TTC549 (cell line): ENCODE measurements at regions not wholly inside any gene's neighbourhood (a gene's known extent, or its start where the extent isn't known, plus 50 kb on each side); places are given as distances from the start of the nearest gene placed in this dataset.

Experiments used
- FAIRE-seq: peaks from 2 replicates; lab custom pipeline; 2012; peaks lifted over from hg19 to GRCh38; lab: Jason Lieb, UNC

DNA sequence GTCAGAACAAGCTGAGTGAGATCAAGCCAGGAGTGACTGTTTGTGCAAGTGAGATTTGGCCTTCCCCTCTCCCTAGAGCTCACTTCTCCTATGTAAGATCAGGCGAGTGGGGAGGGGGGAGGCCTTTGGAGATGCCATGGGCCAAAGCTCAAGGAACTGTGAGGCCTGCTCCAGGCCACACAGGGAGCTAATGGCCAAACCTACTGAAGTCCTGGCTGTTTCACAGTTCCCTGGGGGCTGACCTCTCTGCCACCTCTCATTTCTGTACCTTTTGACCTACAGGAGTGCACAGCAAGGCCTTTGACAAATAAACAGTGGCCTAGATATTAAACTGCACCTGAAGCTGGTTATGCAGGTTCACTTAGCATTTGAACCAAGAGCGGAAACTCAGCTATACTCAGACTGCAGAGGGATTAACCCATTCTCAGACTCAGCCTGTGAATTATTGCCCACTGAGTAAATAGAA lies 235.0 kb upstream of the NT5C1B start:
- FAIRE-seq, result no peak

DNA sequence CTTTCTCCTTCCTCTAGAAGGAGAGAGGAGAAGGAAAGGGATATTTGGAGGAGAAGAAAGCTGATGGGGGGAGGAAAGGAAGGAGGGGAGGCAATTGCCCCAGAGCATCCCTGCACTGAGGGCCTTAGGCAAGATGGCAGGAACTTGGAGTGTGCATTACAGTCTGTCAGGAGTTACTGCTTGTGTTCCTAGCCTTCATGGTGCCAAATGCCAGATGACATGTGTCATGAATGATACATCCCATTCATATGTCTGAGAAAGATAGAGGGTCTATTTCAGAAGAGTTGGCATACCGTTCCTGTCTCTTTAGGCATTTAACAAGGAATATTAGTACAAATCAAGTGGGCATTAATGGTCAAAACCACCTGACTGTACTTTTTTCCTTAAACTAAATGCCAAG lies 232.1 kb upstream of the NT5C1B start:
- FAIRE-seq, result no peak

DNA sequence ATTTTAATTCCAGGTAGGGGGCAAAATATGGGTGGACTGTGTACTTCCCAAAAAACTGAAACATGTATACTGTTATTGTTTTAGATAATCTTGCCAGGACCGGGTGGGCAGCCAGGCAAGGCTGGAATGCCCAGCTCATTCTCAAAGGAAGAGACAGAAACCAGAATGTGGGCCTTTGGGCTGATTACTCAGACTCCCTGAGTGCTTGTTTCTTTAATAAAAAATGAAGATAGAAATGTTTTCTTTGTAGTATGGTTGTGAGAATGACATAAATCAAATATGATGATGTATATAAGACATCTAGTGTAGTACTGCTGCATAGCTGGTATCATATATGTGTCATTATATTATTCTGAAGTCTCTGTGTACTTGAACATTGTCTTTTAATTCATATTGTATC lies 231.6 kb upstream of the NT5C1B start:
- no peak for FAIRE-seq

DNA sequence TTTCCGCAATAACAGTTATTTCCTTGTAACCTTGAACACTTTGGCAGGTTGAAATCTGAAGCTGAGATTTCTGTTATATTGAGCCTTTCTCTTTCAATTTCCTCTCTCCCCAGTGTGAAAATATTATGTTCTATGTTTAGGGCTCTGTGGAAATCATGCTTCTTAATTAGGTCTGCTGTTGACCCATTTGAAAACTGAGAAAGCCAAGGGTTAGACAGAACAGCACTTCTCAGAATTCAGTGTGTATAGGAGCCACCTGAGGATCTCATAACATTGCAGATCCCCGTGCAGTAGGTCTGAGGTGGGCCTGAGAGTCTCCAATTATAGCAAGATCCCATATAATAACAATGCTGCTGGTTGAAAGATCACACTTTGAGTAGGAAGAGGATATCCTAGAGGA lies 230.2 kb upstream of the NT5C1B start:
- FAIRE-seq, result no peak

DNA sequence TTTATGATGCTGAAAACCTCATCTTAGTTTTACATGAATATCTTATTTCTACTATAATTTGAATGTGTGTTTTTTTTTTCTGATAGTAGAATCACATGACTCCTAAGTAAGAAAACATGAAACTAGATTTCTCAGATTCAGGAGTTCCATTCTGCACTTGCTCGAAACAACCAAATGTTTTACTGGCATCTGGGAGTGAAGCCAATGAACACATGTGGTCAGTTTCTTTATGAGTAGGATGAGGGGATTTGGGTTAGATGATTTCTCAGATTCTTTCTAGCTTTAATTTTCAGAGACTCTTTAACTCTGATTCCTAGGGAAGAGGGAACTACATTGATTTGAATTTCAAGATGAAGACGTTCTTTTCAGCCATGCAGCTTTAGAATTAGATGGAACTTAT lies 225.0 kb upstream of the NT5C1B start:
- FAIRE-seq, result no peak

DNA sequence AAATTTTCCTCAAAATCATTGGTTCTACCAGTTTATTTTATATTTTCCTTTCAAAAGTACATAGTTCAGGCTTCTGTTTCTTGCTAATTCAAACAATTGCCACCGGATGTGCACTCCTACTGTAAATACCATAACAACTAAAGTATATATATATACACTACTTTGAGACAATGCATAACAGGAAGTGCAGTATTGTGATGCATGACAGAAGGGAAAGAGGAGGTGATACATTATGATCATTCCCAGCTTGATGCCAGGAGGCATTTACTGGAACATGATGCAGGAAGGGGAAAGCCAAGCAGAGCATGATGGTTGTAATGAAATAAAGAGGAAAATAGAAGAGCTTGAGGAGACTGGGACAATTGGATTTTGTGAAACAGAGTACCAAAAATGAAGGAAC lies 215.2 kb upstream of the NT5C1B start:
- no peak for FAIRE-seq

DNA sequence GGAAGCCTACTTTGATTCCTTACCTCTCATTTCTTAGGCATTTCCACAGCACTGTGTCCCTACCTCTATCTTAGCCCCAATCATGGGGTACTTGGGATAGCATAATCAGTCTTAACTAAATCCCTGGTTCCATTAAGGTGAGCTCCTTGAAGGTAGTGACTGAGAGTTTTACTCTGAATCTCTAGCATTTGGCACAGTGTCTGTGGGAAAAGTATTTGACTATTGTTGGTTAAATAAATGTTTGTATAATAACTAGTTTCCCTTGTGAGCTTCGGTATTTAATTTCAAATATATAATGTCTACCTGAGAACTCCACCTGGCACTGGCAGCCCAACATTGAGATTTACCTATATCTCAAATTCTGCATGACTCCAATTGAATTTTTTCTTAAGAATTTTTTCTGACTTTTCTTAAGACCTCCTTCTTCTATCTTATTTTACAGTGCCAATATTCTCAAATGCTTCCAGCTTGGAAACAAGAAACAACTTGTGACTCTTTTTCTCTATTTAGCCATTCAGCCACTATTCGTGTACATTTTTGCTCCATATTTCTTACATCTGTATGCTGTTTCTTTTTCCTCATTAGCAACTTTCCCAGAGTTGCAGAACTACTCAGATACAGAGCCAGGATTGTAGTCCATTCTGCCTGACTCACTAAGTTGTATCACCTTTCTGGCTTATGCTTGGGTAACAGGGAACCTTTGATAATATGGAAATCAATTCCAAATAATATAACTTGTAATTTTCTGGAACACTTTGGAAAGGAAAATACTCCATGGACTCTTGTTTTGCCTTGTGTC lies 214.0 kb upstream of the NT5C1B start:
- no peak for FAIRE-seq

DNA sequence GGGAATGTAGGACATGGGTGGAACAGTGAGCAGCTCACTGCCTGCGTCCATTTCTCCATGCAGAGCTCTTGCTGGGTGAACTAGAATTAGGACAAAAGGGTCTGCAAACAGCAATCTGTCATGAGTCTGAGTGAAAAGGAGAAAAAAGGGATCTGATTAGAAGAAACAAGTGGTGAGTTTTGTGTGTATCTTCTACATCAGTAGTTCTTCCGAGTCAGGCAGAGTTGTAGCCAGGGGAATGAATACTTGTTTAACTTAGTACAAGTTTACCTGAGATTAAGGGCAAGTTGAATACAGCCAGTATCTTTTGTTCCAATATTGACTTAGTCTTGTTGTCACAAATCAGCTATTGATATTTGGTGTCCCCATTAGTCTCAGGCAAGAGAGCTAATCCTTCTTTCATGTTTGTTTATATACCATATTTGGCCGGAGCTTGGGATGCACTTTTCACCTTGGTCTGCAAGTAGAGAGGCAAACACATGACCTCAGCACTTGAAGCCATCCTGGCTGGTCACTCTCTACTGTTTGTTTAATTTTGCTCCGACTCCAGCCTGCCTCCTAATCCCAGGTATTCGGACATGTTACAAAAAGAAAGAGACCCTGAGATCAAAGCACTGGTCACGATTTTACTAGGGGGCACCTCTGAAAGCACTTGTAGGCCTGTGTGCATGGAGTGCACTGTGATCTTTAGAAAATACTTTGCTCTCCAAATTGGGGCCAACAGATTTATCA lies 211.0 kb upstream of the NT5C1B start:
- FAIRE-seq, result no peak

DNA sequence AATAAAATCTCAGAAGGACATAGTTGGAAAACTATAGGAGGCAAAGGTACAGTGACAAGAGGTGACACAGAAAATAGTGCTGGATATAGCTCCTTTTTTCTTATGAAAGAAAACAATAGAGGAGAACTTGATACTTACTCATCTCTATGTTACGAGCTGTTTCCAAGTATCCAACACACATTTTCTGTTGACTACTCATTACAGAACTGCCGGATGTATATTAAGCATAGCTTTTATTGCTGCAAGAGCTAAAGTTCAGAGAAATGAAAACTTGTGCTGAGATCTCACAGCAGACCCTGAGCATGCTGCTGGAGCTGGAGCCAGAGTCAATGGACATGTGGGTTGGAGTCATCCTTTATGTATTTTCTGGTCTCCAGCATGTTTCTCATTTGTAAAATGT lies 210.0 kb upstream of the NT5C1B start:
- no peak for FAIRE-seq

DNA sequence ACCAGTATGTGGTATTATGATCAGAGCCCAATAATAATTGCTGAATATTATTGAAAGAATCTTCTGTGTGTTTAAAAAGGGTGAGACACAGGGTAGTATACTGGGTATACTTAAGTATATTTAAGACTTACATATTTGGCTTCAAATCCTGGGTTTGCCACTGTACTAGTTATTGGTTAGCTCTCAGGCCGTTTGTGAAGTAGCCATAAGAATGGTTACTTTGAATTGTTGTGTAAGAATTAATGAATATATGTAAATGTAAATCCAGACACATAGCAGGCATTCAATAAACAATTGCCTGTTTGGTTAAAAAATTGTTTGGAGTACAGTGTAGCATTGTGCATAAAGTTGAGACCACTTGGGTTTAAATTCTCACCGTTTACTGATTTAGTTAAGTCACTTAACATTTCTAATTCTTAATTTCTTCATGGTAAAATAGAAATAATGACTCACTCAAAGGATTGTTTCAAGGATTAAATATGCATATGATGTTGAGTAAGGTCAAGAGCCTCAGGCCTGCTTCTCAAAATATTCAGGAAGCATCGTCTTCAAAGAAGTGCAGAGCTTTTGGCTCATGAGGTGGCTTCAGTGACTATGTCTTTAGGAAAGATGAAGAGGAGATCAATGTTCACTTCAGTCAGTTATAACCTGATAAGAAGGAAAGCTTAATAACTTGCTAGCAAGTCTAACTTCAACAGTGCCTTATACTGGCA lies 207.9 kb upstream of the NT5C1B start:
- no peak for FAIRE-seq

DNA sequence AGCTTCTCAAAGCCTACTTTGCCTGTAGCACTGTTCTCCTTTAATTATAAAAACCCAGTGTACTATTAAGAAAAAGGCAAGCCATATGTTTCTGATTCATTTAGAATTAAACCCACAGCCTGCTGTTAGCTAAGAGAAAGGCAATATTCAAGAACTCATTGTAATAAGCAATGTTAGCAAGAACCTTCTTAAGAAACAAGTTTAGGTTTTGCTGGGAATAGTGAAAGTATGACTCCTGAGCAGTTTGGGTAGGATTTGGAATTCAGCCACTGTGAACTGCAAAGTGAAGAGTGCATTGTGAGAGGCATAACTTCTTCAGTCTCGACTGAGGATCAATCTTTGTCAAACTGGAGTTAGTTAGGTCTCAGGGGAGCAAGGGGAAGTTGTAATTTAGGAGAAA lies 206.5 kb upstream of the NT5C1B start:
- FAIRE-seq, result no peak

DNA sequence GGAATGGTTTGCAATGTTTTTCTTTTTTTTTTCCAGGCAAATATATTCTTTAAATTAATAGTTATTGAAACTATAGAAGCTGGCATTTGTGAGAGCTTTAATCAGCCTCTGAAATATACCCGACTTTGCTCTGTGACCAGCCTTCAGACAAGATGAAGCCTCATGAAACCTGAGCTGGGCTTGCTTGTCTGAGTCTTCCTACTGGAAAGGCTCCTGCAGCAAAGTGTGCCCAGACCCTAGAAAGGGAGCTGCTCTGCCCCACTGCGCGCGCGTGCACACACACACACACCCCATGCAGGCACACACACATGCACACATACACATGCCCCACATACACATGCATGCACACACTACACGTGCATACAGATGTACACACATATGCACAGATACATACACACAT lies 203.3 kb upstream of the NT5C1B start:
- no peak for FAIRE-seq

DNA sequence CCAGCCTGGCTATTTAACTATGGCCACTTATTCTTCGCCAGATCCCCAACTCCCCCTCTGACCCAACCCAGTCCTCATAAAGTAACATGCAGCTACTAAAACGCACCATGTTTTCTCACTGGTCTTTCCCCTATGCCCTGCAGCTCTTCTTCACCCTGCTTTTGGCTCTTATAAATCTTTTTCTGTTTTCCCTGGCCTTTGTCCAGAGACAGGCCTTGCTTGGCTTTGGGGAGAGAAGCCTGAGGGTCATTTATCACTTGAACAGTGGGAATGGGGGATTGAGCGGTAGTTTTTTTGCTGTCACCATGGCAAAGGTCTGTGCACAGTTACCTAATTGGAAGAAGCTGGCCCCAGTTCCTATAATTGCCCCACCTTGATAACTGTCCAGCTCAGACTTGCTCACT lies 202.9 kb upstream of the NT5C1B start:
- no peak for FAIRE-seq

DNA sequence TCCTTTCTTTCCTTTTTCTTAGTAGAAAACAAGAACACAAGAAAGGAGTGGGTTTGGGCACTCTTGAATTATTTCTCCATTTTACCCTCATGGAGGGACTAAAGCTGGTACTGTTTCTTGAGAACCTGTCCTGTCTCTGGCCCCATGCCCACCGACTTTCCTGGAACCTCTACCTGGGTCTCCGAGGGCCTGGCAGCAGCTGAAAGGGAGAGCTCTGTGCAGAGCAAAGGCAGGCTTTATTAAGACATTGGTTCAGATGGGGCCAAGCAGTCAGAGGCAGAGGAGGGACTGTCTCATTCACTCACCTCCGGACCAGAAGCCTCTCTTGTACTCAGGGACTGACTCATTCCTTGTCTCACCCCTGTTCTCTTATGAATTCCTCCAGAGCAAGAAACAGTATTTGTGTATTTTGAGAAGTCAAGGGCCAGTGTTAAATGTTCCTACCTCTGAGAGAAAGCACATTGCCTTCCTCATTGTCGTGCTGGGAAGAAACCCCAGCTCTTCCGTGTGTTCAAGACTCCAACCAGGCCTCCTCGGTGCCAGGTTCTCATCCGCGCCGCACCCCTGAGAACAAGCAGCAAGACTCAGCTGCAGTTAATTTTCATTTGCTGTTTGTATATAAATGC lies 201.9 kb upstream of the NT5C1B start:
- no peak for FAIRE-seq

DNA sequence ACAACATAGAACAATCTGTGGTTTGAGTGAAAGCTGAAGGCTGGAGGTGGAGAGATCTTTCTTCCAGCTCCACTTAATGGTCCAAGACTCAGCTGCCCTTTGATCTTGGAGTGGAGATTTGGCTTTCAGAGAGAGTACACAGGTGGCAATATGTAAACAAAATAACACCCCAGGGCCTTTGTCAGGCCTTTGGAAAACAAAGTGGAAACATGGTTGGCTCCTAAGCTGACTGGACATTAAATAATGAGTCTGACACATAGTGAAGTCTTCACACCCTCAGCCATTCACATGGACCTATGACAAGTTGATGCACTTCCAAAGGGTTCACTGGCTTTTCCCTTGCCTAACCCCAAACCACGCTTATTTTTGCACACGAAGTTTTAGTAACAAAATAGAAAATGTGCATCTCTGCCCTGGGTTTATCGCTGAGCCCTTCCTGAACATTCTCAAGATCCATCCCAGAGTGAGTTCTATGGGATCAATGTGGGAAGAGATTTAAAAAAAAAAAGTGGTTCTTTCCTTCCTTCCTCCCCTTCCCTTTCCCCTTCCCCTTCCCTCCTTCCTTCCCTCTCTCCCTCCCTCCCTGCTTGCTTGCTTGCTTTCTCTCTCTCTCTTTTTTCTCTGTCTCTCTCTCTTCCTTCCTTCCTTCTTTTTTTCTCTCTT lies 201.3 kb upstream of the NT5C1B start:
- FAIRE-seq, result no peak

DNA sequence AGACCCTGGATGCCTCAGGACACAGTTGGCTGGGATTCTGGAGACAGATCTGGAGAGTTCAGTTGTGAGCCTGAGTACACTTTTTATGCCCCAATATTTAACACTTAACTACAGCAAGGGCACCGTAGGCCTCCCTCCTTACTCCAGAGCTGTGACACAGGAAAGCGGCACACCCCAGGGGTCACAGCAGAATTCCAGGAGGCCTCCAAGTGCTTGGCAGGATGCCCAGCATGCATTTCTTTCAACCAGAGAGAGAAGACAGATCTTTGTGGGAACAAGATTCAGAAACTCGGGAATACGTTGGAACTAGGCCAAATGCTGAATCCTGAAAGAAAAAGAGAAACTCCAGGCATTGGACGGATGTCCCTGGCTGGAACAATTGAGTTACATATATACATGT lies 199.2 kb upstream of the NT5C1B start:
- no peak for FAIRE-seq

DNA sequence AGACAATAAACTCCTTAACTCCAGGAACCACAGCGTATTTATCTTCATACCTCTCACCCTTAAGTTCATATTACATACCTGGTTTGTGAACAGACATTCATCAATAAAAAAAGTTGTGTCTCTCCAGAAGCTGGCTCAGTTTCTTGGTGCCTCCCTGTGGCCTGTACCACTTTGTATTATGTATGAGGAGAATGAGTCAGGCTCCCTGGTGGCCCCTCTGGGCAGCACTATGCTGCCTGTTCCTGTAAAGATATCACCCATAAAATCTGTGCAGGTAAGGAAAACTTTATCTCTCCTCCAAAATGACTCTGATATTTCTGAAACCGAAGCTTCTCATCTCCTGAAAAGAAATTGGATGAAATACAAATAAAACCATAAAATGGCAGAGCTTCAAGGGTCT lies 198.4 kb upstream of the NT5C1B start:
- no peak for FAIRE-seq

DNA sequence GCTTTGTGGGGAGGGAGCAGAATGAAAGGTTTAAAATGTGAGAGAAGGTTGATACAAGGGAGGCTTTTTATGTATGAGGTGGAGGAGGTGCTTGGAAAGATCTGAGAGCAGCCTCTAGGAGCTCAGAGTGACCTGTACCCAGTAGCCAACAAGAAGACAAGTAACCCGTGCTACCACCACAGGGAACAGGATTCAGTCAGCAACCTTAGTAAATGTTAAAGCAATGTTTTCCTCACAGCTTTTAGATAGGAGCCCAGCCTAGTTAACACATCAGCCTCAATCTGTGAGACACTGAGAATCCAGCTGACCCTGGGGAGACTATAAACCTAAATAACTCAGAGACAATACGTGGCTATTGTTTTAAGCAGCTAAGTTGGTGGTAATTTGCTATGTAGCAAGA lies 194.9 kb upstream of the NT5C1B start:
- FAIRE-seq, result no peak

DNA sequence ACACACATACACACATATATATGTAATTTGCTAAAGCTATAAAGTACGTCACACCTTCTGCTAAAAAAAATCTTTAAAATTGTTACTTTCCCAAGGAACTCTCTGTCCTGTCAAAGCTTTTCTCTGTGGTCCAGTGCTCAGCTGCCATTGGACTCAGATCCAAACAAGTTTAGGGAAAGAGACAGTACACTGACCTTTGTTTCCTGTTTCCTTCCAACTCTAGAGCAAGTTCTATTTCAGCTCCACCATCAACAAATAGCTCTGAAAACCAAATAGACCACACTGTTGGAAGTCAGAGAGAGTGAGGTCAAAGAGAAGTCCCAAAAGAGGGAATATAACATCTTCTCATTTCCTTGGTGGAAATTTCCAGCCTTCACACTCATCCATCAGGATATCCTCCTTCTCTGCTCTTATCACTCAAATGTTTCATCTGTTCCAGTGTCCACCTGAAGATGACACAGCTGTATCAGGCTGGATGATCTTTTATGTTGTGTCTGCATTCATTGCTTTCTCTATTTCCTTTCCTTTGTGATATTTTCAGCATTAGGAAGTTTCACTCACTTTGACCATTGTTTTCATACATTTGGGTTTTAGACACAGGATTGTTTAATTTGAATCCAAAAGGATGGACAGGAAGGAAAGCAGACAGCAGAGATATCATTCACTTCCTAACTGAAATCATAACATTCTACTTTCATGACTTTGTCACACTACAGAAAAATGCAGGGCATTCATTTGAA lies 192.3 kb upstream of the NT5C1B start:
- no peak for FAIRE-seq

DNA sequence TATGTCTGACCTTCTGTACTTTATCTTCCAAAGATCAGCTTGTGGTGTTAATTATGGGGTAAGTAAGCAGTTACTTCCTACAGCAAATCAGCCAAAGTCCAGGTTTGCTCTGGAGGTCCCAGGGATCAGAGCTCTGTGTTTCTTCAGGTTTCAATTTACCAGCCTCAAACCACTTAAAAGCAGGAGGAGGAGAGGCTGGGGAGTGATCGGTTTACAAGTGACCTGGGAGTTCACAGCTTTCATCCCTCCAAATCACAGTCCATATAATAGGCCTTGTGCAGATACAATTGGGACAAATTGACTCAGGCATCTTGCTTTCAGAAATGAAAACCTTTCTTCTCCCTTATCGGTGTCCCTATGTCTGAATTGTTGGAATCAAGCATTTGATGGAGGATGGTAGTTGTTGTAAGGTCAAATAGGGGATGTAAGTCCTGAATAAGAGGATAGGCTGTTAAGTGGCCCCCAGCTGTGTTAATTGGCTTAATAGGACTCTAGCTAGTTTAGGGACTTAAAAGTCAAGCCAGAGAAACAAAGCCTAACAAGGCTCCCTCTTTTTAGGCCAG lies 188.0 kb upstream of the NT5C1B start:
- FAIRE-seq, result no peak

DNA sequence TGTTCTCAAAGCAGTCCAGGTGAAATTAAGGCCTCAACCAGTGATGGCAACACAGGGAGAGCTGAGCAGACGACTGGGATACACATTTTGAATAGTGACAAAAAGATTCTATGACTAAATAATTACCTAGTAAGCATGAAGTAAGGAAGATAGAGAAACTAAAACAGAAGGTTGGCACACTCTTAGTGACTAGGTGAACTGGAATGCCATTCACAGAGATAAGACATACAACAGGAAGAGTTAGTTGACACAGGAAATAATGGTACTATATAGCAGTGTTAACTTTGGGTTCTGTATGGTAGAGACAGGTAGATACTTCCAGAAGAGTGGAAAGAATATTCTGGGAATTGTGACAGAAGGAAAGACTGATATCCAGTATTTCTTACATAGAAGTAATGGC lies 181.8 kb upstream of the NT5C1B start:
- FAIRE-seq, result no peak
